ENCODE measurements at regions not wholly inside any gene's neighbourhood (a gene's known extent, or its start where the extent isn't known, plus 50 kb on each side); places are given as distances from the start of the nearest gene placed in this dataset.

GRCh38 chr3:124207077-124207476, 215.2 kb upstream of the ROPN1 start:
- TF ChIP-seq, protein P1, sequence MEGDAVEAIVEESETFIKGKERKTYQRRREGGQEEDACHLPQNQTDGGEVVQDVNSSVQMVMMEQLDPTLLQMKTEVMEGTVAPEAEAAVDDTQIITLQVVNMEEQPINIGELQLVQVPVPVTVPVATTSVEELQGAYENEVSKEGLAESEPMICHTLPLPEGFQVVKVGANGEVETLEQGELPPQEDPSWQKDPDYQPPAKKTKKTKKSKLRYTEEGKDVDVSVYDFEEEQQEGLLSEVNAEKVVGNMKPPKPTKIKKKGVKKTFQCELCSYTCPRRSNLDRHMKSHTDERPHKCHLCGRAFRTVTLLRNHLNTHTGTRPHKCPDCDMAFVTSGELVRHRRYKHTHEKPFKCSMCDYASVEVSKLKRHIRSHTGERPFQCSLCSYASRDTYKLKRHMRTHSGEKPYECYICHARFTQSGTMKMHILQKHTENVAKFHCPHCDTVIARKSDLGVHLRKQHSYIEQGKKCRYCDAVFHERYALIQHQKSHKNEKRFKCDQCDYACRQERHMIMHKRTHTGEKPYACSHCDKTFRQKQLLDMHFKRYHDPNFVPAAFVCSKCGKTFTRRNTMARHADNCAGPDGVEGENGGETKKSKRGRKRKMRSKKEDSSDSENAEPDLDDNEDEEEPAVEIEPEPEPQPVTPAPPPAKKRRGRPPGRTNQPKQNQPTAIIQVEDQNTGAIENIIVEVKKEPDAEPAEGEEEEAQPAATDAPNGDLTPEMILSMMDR (IDR thresholded peaks at IDR 0.05; ENCODE audit: extremely low read depth in 1 of 2, insufficient read depth in 1 of 2, low read depth in 1 of 2, low read length in 2 of 2), result no peak
- TF ChIP-seq POLR2A (IDR thresholded peaks at IDR 0.05; ENCODE audit: low read depth, low read length) (no peak), POLR2AphosphoS5 (IDR thresholded peaks at IDR 0.05; ENCODE audit: insufficient read depth, low read depth, low read length) (no peak), EZH2 (IDR thresholded peaks at IDR 0.05; ENCODE audit: borderline replicate concordance, low read depth, low read length, severe bottlenecking) (no peak), JUN (IDR thresholded peaks at IDR 0.05; ENCODE audit: borderline replicate concordance, insufficient read depth, insufficient read length, low read depth) (no peak)
